SW480 (cell line): ENCODE measurements at regions not wholly inside any gene's neighbourhood (a gene's known extent, or its start where the extent isn't known, plus 50 kb on each side); places are given as distances from the start of the nearest gene placed in this dataset.
"Not testable (repeated sequence)": the region's sequence is repeated elsewhere in the genome, so short reads cannot be mapped to it uniquely, and the experiment has no call there.

Experiments used
- DNase-seq: peaks from one replicate; pipeline ENCODE4 v3.0.0-alpha.2; 2016; ENCODE audit warnings: low spot score

DNA sequence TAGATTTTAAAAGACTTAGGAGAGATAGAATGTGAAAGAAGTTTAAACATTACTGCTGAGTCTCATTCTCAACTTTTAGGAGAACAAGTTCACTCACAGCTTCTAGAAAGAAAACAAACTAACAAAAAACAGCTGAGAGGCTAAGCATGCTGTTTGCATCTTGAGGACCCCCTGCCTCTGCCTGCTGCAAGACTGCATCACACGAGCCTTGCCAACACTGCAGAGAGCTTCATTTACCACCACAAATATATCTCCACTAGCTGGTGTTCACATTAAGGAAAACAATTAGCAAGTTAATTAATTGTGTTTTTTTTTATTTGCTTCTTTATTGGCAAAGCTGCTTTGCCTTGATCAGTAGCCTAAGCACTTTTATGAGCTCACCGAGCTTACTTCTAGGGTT, 336.6 kb upstream of the KIAA1217 start:
- no peak for DNase-seq

DNA sequence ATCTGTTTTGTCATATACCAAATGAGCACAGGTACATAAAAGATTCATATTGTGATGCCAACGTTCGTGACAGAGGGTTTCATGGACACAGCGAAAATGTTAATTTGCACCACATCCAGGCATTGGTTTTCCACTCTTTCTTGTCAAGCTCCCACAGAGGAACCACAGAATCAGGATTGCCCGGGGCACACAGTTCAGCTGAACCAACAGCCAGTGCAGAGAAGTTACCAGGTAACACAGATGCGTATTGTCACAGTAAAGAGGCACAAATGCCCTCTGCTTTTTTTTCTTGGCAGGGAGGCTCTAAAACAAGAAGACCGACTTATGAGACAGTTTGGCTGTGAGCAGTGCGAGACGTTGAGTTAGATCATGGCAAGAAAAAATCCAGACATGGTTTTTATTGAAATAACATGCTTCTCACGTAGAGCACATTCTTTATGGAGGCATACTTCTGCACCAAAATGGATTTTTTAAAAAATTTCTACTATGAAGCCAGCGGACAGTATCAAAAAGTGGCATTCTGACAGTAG, 331.1 kb upstream of the KIAA1217 start:
- no peak for DNase-seq

GRCh38 chr10:23884670-23885069, 324.3 kb upstream of the KIAA1217 start:
- DNase-seq, result no peak

GRCh38 chr10:23885853-23886252, 323.1 kb upstream of the KIAA1217 start:
- no peak for DNase-seq

- peak; percentile 21 for DNase-seq
These were observed 322.6 kb upstream of the KIAA1217 start for GRCh38 chr10:23886355-23886754.

- no peak for DNase-seq
These were observed 317.6 kb upstream of the KIAA1217 start for GRCh38 chr10:23891301-23891700.

GRCh38 chr10:23892296-23892695, 316.6 kb upstream of the KIAA1217 start:
- peak; percentile 13 for DNase-seq

GRCh38 chr10:23897267-23897666, 311.7 kb upstream of the KIAA1217 start:
- no peak for DNase-seq

GRCh38 chr10:23897861-23898260, 311.1 kb upstream of the KIAA1217 start:
- DNase-seq, result peak; percentile 4

DNA sequence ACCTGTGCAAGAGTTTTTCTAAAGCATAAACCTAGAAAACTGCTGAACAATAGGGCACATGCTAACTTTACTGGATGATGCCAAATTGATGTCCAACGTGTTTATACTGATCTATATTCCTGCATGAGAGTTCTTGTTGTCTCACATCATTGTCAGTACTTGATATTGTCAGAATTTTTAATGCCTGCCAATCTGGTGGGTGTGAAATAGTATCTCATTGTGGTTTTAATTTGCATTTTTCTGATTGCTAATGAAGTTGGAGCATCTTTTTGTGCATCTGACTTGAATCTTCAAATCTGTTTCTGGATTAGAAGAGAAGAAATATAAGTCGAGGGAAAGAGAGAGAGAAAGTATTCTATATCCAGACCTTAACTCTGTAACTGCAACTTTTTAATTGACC, 309.8 kb upstream of the KIAA1217 start:
- no peak for DNase-seq

GRCh38 chr10:23910291-23910690, 298.6 kb upstream of the KIAA1217 start:
- DNase-seq, result no peak

GRCh38 chr10:23912884-23913404, 296.0 kb upstream of the KIAA1217 start:
- no peak for DNase-seq

DNA sequence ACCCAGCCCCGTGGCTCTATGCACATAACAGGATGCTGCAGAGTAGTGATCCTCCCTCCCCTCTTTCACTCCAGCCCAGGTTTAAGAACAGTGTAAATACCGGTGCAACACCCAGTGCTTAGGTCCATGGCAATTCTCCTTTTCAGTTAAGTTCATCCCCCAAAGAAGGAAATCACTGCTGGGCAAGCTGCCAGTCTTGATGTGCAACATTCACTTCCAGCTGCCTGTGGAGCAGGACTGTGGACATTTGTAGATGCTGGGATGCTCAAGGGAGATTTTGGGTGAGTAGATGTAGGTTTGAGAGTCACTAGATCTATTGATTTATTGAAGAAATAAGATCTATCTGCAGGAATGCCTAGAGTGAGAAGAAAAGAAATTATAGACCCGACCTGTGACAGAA, 294.3 kb upstream of the KIAA1217 start:
- DNase-seq, result no peak

- DNase-seq, result no peak
These were observed 291.6 kb upstream of the KIAA1217 start for GRCh38 chr10:23917251-23917840.

DNA sequence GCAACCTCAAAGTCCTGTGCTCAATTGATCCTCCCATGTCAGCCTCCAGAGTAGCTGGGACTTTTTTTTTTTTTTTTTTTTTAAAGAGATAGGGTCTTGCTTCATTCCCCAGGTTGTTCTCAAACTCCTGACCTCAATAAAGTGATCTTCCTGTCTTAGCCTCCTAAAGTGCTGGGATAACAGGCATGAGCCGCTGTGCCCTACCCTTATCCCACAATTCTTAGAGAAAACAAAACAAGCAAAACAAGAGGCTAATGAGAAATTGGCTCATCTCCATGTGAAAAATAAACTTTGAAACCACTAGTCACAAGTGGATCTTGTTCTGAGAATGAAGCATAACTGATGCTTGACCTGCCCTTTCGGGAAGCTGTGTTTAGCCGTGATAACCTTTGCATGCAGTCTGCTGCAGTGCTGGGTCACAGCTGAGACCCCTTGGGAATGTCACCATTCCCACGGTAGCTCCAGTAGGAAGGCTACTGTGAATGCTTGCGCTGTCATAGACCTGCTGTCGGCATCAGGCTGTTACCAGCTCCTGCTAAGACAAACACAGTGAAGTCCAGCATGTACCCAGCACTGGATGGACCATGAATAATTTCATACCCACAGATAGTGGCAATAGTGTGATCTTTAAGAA, 290.7 kb upstream of the KIAA1217 start:
- DNase-seq, result no peak

DNA sequence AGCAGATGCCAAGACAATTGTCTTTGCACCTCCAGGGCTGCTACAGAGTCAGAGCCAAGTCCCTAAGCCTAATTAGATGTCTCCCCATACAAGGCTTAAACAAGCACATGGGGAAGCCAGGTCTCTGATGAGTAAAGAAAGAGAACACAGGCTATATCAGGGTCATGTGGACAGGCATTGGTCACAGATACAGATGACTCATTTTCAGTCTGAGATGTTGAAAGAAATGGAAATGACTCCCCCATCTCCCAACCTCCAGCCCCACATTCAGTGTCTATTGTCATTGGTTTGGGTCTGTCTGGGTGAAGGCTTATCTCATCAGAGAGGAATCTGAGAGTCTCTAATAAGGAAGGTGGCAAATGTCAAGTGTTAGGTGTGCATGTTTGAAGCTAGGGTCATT, 290.1 kb upstream of the KIAA1217 start:
- peak; percentile 63 for DNase-seq

DNA sequence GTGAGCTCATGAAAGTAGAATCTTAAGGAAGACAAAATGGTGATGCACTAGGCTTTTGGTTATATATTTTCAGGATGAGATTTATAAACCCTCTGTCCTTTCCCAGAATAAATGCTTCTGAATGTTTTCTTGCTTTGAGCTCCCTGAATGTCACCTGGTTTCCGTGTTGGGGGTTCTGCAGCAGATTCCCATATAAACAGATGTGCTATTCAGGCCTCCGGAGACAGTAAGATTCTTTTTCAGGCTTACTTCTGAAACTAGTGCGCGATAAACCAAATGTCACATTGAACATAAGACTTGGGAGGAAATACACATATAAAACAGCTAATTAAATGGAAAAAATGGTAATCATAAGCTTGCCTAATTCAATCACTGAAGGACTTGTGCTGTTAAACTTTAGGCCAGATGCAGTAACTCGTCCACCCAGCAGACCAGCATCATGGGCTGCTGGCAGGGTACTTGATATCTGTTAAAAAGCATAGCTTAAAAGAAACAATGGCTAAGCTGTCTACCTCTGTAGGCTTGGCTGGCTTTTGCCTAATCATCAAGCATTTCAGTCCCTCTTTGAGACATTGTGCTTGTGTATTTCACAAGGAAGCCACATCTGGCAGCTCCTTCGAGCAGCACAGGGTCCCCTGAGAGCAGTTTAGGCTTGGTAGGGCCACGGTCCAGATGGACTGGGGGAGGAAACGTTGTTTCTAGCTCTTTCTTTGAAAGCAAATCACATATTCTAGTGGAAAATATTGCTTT, 281.2 kb upstream of the KIAA1217 start:
- no peak for DNase-seq

DNA sequence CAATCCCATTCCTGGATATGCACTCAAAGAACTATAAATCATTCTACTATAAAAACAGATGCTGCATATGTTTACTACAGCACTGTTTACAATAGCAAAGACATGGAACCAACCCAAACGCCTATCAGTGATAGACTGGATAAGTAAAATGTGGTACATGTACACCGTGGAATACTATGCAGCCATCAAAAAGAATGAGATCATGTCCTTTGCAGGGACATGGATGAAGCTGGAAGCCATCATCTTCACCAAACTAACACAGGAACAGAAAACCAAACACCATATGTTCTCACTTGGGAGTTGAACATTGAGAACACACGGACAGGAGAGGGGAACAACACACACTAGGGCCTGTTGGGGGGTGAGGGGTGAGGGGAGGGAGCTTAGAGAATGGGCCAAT, 274.9 kb upstream of the KIAA1217 start:
- not testable (repeated sequence) for DNase-seq

DNA sequence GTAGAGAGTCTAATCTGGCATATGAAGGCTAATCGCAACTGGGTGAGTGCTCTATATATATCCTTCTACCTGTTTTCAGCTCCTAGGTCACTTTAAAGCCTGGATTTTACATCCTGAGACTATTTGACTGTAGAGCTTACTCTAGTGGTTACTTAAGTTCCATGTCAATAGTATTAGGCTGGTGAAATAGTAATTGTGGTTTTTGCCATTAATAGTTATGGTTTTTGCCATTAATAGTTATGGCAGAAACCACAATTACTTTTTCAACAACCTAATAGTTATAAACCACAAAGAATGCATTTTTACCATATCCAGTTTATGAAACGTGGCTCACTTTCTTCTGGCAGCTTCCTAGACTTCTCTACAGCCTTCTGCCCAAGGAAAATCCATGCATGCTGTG, 263.1 kb upstream of the KIAA1217 start:
- DNase-seq, result no peak

DNA sequence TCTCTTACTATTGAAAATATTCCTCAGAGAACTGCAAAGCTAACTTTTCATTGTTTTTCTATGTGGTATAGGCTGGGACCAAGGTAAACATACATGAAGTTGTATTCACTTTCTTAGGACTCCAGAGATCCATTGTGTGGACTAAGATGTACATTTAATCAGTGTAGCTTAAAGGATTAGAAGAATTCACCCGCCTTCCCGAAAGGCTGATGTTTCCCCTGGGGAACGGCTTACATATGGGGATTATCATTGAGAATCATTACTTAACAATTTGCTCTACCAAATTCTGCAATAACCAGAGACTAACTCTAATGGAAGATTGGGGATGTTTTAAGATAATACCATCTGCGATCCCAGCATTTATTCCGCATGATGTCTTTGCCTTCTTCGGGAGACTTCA, 257.1 kb upstream of the KIAA1217 start:
- no peak for DNase-seq

GRCh38 chr10:23955456-23956225, 253.3 kb upstream of the KIAA1217 start:
- no peak for DNase-seq

DNA sequence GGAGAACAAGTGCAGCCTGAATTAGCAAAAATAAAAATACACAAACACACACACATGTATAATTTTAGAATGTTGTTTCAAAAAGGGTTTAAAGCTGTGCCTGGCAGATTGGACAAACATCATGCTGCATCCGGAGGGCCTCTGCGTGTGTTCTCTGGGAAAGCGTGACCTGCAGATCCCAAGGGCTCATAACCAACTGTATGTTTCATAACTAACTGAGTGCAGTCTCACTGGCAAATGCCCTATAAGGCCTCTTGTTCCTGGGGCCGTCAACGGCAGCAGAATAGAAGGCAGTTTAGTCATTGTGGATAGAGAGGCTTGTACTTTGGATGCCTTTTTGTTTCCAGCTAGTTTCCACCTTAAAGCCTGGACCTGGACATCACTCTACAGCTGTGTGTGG, 243.8 kb upstream of the KIAA1217 start:
- DNase-seq, result no peak
